ENCODE measurements at regions not wholly inside any gene's neighbourhood (a gene's known extent, or its start where the extent isn't known, plus 50 kb on each side); places are given as distances from the start of the nearest gene placed in this dataset.
"Not testable (repeated sequence)": the region's sequence is repeated elsewhere in the genome, so short reads cannot be mapped to it uniquely, and the experiment has no call there.

DNA sequence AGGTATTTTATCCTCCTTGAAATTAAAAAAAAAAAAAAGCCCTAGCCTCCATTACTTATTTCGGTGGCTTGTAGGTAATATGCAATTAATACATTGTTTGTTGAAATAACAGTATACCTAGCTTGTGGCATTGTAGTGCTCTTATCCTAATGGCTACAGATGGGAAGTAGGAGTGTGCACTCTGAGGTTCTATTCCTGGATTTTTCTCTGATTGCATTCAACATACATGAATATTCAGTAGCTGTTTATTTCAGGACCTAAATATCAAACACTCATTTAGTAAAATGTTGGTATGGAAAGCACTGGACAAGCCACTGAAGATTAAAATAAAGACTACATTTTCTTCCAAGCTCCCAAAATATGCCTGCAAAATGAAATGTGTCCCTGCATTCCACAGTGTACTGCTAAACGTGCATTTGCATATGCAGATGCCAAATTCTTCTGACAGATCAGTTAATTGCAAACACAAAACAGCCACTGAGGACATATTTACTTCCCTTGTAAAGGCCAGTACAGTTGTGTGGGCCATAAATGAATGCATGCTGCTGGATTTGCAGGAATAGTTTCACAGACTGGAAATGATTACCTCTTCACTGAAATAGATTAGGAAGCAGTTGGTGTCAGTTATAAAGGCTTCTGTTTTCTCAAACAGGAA lies 826.1 kb downstream of the PRELID2 start:
- intact Hi-C loops (cut with DNase I; ENCODE audit: low total_unique reads), result no loop called here
- Histone ChIP-seq H3K36me3 (no peaks in the 10 kb centered on the region), H3K27ac (no peak overlapping the region), H3K4me1 (no peaks in the 10 kb centered on the region), H3K27me3 (no peaks in the 10 kb centered on the region), H3K4me3 (no peak overlapping the region), H3K9me3 (peaks cover 0 to 14% (median 0%) of the 10 kb centered on the region in 4 donors)
- no peak for DNase-seq
- 65 to 78% (median 76%) methylated on average over 2 of the region's 2 CpGs for WGBS, 5 donors
- no peak for TF ChIP-seq POLR2AphosphoS5 (IDR thresholded peaks at IDR 0.05)
- TF ChIP-seq, protein P1, sequence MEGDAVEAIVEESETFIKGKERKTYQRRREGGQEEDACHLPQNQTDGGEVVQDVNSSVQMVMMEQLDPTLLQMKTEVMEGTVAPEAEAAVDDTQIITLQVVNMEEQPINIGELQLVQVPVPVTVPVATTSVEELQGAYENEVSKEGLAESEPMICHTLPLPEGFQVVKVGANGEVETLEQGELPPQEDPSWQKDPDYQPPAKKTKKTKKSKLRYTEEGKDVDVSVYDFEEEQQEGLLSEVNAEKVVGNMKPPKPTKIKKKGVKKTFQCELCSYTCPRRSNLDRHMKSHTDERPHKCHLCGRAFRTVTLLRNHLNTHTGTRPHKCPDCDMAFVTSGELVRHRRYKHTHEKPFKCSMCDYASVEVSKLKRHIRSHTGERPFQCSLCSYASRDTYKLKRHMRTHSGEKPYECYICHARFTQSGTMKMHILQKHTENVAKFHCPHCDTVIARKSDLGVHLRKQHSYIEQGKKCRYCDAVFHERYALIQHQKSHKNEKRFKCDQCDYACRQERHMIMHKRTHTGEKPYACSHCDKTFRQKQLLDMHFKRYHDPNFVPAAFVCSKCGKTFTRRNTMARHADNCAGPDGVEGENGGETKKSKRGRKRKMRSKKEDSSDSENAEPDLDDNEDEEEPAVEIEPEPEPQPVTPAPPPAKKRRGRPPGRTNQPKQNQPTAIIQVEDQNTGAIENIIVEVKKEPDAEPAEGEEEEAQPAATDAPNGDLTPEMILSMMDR (IDR thresholded peaks at IDR 0.05), result no peak
- TF ChIP-seq EP300 (IDR thresholded peaks at IDR 0.05), result no peak
- TF ChIP-seq POLR2A (IDR thresholded peaks at IDR 0.05), result no peak

DNA sequence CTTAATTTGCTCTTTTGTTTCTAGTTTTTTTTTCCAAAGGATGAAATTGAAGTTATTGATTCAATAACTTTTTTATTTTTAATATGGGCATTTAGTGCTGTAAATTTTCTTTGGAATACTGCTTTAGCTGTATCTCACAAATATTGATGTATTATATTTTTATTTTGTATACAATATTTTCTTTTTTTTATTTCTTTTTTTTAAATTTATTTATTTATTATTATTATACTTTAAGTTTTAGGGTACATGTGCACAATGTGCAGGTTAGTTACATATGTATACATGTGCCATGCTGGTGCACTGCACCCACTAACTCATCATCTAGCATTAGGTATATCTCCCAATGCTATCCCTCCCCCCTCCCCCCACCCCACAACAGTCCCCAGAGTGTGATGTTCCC lies 823.7 kb downstream of the KCTD16 start:
- H3K27me3 ChIP-seq; H3K36me3 ChIP-seq; H3K4me1 ChIP-seq; H3K27ac ChIP-seq; H3K9me3 ChIP-seq; H3K4me3 ChIP-seq; DNase-seq; intact Hi-C loops (cut with DNase I; ENCODE audit: low total_unique reads): not testable (repeated sequence)

DNA sequence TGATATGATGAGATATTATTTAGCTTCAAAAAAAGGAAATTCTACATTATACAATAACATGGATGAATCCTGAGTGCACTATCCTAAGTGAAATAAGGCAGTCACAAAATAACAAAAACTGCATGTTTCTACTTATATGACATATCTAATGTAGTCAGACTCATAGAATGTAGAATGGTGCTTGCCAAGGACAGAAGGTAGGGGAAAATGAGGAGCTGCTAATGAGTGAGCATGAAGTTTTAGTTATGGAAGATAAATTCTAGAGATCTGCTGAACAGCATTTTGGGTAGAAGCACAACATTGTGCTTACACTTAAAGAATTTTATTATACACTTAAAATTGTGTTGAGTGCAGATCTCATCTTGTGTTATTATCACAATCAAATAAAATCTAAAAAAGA lies 812.4 kb downstream of the KCTD16 start:
- Histone ChIP-seq H3K4me3 (no peak overlapping the region), H3K4me1 (no peaks in the 10 kb centered on the region), H3K9me3 (peaks cover 0 to 6% (median 2%) of the 10 kb centered on the region in 4 donors), H3K36me3 (no peaks in the 10 kb centered on the region), H3K27ac (no peak overlapping the region), H3K27me3 (no peaks in the 10 kb centered on the region)
- TF ChIP-seq POLR2AphosphoS5 (IDR thresholded peaks at IDR 0.05) (no peak), POLR2A (IDR thresholded peaks at IDR 0.05) (no peak), EP300 (IDR thresholded peaks at IDR 0.05) (no peak)
- TF ChIP-seq, protein P1 (IDR thresholded peaks at IDR 0.05), result no peak
- intact Hi-C loops (cut with DNase I; ENCODE audit: low total_unique reads), result no loop called here
- DNase-seq, result no peak

DNA sequence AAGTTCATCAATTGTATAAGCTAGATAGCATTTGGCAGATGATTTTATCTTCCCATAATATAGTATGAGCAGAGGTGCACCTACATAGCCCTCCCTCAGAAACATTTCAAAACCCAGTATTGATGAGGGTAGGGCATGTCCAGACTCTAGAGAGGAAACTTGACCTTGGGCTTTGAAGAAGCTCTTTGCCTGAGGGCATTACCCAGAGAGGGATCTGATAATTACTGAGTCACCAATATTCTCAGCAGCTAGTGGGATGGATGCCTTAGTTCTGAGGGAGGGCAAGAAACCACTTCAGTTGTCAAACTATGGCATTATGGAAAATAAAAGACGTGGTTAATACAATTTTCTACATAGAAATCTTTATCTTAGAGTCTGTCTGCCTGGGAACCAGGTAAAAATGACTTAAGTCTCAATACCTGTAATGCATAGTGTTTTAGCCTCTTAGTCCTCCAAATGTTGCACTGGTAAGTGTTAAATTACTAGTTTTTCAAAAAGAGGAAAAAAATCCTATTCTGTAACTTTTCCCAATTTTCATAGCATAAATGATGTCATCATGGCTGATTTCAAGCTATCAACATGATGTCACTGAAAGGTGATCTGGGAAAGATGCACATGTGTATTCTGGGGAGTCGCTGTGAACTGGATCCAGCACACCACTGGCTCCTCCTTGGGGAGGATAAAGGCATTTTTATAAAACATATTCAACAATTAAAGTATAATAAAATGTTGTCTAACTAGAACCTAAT lies 809.0 kb downstream of the KCTD16 start:
- Histone ChIP-seq H3K27ac (no peak overlapping the region), H3K27me3 (no peaks in the 10 kb centered on the region), H3K9me3 (peaks cover 0 to 11% (median 7%) of the 10 kb centered on the region in 4 donors), H3K4me3 (no peak overlapping the region), H3K4me1 (no peaks in the 10 kb centered on the region), H3K36me3 (no peaks in the 10 kb centered on the region)
- 56 to 63% (median 61%) methylated on average over 2 of the region's 2 CpGs for WGBS, 5 donors
- TF ChIP-seq EP300 (IDR thresholded peaks at IDR 0.05) (no peak), POLR2AphosphoS5 (IDR thresholded peaks at IDR 0.05) (no peak), POLR2A (IDR thresholded peaks at IDR 0.05) (no peak)
- TF ChIP-seq, protein P1 (IDR thresholded peaks at IDR 0.05), result no peak
- DNase-seq, result no peak
- intact Hi-C loops (cut with DNase I; ENCODE audit: low total_unique reads), result no loop called here

DNA sequence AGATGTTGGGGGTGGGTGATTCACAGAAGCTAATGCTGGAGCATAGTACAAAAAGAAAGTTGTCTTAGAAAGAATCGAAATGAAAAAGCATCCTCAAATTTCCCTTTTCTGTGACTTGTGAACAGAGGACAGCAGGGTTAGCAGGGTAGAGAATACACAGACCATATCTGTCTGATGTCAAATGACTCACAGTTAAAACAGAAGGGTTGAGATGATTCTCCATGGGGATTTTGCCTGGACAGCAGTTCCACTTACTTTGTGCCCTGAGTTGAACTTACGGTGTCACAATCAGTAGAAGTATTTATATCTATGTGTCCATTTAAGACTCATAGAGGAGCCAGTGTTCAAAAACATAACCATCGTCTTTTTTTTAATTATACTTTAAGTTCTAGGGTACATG lies 801.6 kb downstream of the KCTD16 start:
- WGBS, 5 donors, result 63 to 93% (median 89%) methylated on average over 3 of the region's 3 CpGs

More for the DNA sequence above, 801.6 kb downstream of the KCTD16 start:
- TF ChIP-seq, protein P1 (IDR thresholded peaks at IDR 0.05), result no peak
- TF ChIP-seq POLR2A (IDR thresholded peaks at IDR 0.05) (no peak), POLR2AphosphoS5 (IDR thresholded peaks at IDR 0.05) (no peak), EP300 (IDR thresholded peaks at IDR 0.05) (no peak)
- no peak for DNase-seq
- H3K9me3 ChIP-seq, result peaks cover 0 to 13% (median 9%) of the 10 kb centered on the region in 4 donors
- no peak overlapping the region for H3K4me3 ChIP-seq
- H3K4me1 ChIP-seq, result no peaks in the 10 kb centered on the region
- no peaks in the 10 kb centered on the region for H3K36me3 ChIP-seq
- no peaks in the 10 kb centered on the region for H3K27me3 ChIP-seq
- intact Hi-C loops (cut with DNase I; ENCODE audit: low total_unique reads), result no loop called here
- H3K27ac ChIP-seq, result no peak overlapping the region

Measured in stomach (tissue), 8 donors.